GM12891 (cell line): ENCODE measurements at regions not wholly inside any gene's neighbourhood (a gene's known extent, or its start where the extent isn't known, plus 50 kb on each side); places are given as distances from the start of the nearest gene placed in this dataset.

Experiments
- PAX5 ChIP-seq: IDR thresholded peaks from 2 replicates; pipeline ENCODE4 v1.6.1; 2011; ENCODE audit warnings: low read length, moderate library complexity, mild to moderate bottlenecking; ENCODE audit not compliant: insufficient read depth, severe bottlenecking
- POLR2A ChIP-seq: IDR thresholded peaks from 2 replicates; pipeline ENCODE4 v1.6.1; 2011; ENCODE audit warnings: low read depth, low read length, control low read depth
- POLR2AphosphoS5 ChIP-seq: IDR thresholded peaks from 2 replicates; pipeline ENCODE4 v1.6.1; 2011; ENCODE audit warnings: low read depth, low read length, control low read depth
- SPI1 ChIP-seq: IDR thresholded peaks from 2 replicates; pipeline ENCODE4 v1.6.1; 2011; ENCODE audit warnings: low read depth, low read length, control low read depth
- TAF1 ChIP-seq: IDR thresholded peaks from 2 replicates; pipeline ENCODE4 v1.6.1; 2011; ENCODE audit warnings: low read depth, low read length, control low read depth

DNA sequence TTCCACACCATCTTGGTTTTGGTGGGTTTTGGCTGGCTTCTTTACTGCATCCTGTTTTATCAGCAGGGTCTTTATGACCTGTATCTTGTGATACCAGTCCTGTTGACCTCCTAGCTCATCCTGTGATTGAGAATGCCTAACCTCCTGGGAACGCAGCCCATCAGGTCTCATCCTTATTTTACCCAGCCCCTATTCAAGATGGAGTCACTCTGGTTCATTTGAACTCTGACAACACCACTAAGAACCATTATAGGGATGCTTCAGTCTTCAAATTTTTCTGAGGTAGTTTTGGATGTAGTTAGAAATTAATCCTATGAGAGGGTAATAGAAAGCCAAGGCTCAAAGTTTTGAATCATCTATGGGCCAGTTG lies 287.8 kb upstream of the SLC39A10 start:
- TF ChIP-seq POLR2AphosphoS5 (no peak), TAF1 (no peak), POLR2A (no peak), SPI1 (no peak), PAX5 (no peak)
